H1 (cell line): ENCODE measurements at regions not wholly inside any gene's neighbourhood (a gene's known extent, or its start where the extent isn't known, plus 50 kb on each side); places are given as distances from the start of the nearest gene placed in this dataset.

Experiments used
- CHD2 ChIP-seq: IDR thresholded peaks from 2 replicates; pipeline ENCODE4 v1.6.1; 2012; ENCODE audit warnings: low read length, improper control_type of control experiment
- EGR1 ChIP-seq: IDR thresholded peaks from 2 replicates; pipeline ENCODE4 v1.6.1; 2011; ENCODE audit warnings: low read depth, low read length, borderline replicate concordance
- TBP ChIP-seq: IDR thresholded peaks from 2 replicates; pipeline ENCODE4 v1.6.1; 2011; ENCODE audit warnings: low read depth, low read length, improper control_type of control experiment
- TCF12 ChIP-seq: IDR thresholded peaks from 2 replicates; pipeline ENCODE4 v1.6.1; 2011; ENCODE audit warnings: low read depth, mild to moderate bottlenecking, low read length

GRCh38 chrX:8018934-8019333, 91.7 kb upstream of the PNPLA4 start (continued):
- TF ChIP-seq EGR1: no peak
- TF ChIP-seq CHD2: no peak
- TF ChIP-seq TCF12: no peak
- no peak for TF ChIP-seq TBP
